Esophagus (tissue), 2 donors: ENCODE measurements at regions not wholly inside any gene's neighbourhood (a gene's known extent, or its start where the extent isn't known, plus 50 kb on each side); places are given as distances from the start of the nearest gene placed in this dataset.

ENCODE experiments used
- H3K27ac ChIP-seq, 2 donors: one replicate each; pipeline ENCODE4 v1.5.1; 2013; ENCODE audit warnings: low read depth in 2 of 2, mild to moderate bottlenecking in 2 of 2, inconsistent platforms in 1 of 2, low read length in 1 of 2, moderate library complexity in 1 of 2
- H3K27me3 ChIP-seq, 2 donors: one replicate each; pipeline ENCODE4 v1.6.1; 2013; ENCODE audit warnings: low read length in 2 of 2, control low read depth in 1 of 2, mild to moderate bottlenecking in 1 of 2; ENCODE audit not compliant: insufficient read depth in 2 of 2, control insufficient read depth in 1 of 2
- H3K36me3 ChIP-seq, 2 donors: one replicate each; pipeline ENCODE4 v1.6.1; 2013; ENCODE audit warnings: low read length in 1 of 2; ENCODE audit not compliant: control insufficient read depth in 2 of 2, insufficient read depth in 2 of 2
- H3K4me1 ChIP-seq, 2 donors: one replicate each; pipeline ENCODE4 v1.6.1; 2013; ENCODE audit warnings: low read length in 1 of 2; ENCODE audit not compliant: control insufficient read depth in 2 of 2, insufficient read depth in 2 of 2
- H3K4me3 ChIP-seq, 2 donors: one replicate each; pipeline ENCODE4 v1.5.1; 2013; ENCODE audit warnings: low read length in 2 of 2, mild to moderate bottlenecking in 2 of 2, low read depth in 1 of 2, moderate library complexity in 1 of 2
- H3K9me3 ChIP-seq, 2 donors: one replicate each; pipeline ENCODE4 v1.6.1; 2013; ENCODE audit warnings: mild to moderate bottlenecking in 2 of 2, low read depth in 1 of 2, low read length in 1 of 2, moderate library complexity in 1 of 2; ENCODE audit not compliant: control insufficient read depth in 2 of 2, insufficient read depth in 1 of 2
- WGBS, 2 donors: extraction: QIAGEN DNeasy Blood & Tissue Kit; methylation state at CpG; one replicate each; pipeline ENCODE4 v1.1.7; 2013; 5-methylcytosine and 5-hydroxymethylcytosine counted together
- donor health status: healthy with polysubstance abuse.
- donor health status: Bipolar disorder and iron deficiency.

GRCh38 chr6:76803038-76803580 is 660.2 kb downstream of the HTR1B start:
- 81 to 92% methylated on average over 5 of the region's 5 CpGs for WGBS, 2 donors
- H3K4me1 ChIP-seq = no peaks in the 10 kb centered on the region
- no peak overlapping the region for H3K4me3 ChIP-seq
- no peaks in the 10 kb centered on the region for H3K27me3 ChIP-seq
- H3K9me3 ChIP-seq = peaks cover 0 to 6% of the 10 kb centered on the region in 2 donors
- no peak overlapping the region for H3K27ac ChIP-seq
- no peaks in the 10 kb centered on the region for H3K36me3 ChIP-seq

- Histone ChIP-seq H3K27me3 (no peaks in the 10 kb centered on the region), H3K9me3 (no peaks in the 10 kb centered on the region), H3K27ac (no peak overlapping the region), H3K36me3 (no peaks in the 10 kb centered on the region), H3K4me1 (no peaks in the 10 kb centered on the region), H3K4me3 (no peak overlapping the region)
- 67 to 95% methylated on average over 1 of the region's 1 CpG for WGBS, 2 donors
Measured at GRCh38 chr6:76792394-76792793, 670.9 kb downstream of the HTR1B start.

GRCh38 chr6:76790881-76791280 is 672.4 kb downstream of the HTR1B start:
- H3K9me3 ChIP-seq = no peaks in the 10 kb centered on the region
- H3K4me3 ChIP-seq = no peak overlapping the region
- H3K27ac ChIP-seq = no peak overlapping the region
- H3K36me3 ChIP-seq = no peaks in the 10 kb centered on the region
- no peaks in the 10 kb centered on the region for H3K4me1 ChIP-seq
- H3K27me3 ChIP-seq = no peaks in the 10 kb centered on the region

- WGBS, 2 donors = 69 to 76% methylated on average over 4 of the region's 4 CpGs
- no peaks in the 10 kb centered on the region for H3K36me3 ChIP-seq
- H3K4me1 ChIP-seq = no peaks in the 10 kb centered on the region
- H3K27ac ChIP-seq = no peak overlapping the region
- H3K27me3 ChIP-seq = no peaks in the 10 kb centered on the region
- no peaks in the 10 kb centered on the region for H3K9me3 ChIP-seq
- H3K4me3 ChIP-seq = no peak overlapping the region
Measured at GRCh38 chr6:76790045-76790796, 673.1 kb downstream of the HTR1B start.

- no peak overlapping the region for H3K27ac ChIP-seq
Measured at GRCh38 chr6:76789580-76789979, 673.7 kb downstream of the HTR1B start.

GRCh38 chr6:76788155-76788554 is 675.1 kb downstream of the HTR1B start:
- no peak overlapping the region for H3K27ac ChIP-seq
- no peaks in the 10 kb centered on the region for H3K36me3 ChIP-seq
- H3K4me3 ChIP-seq = no peak overlapping the region
- H3K27me3 ChIP-seq = no peaks in the 10 kb centered on the region
- no peaks in the 10 kb centered on the region for H3K9me3 ChIP-seq
- H3K4me1 ChIP-seq = no peaks in the 10 kb centered on the region

More at GRCh38 chr6:76789580-76789979, 673.7 kb downstream of the HTR1B start:
- 72 to 76% methylated on average over 3 of the region's 3 CpGs for WGBS, 2 donors
- H3K4me1 ChIP-seq = no peaks in the 10 kb centered on the region
- no peak overlapping the region for H3K4me3 ChIP-seq
- no peaks in the 10 kb centered on the region for H3K36me3 ChIP-seq
- no peaks in the 10 kb centered on the region for H3K27me3 ChIP-seq
- H3K9me3 ChIP-seq = no peaks in the 10 kb centered on the region

- Histone ChIP-seq H3K4me1 (no peaks in the 10 kb centered on the region), H3K27me3 (no peaks in the 10 kb centered on the region), H3K4me3 (no peak overlapping the region), H3K9me3 (no peaks in the 10 kb centered on the region), H3K27ac (no peak overlapping the region), H3K36me3 (no peaks in the 10 kb centered on the region)
Measured at GRCh38 chr6:76779068-76779467, 684.2 kb downstream of the HTR1B start.

GRCh38 chr6:76776876-76777275 is 686.4 kb downstream of the HTR1B start:
- Histone ChIP-seq H3K4me3 (no peak overlapping the region), H3K27me3 (no peaks in the 10 kb centered on the region), H3K27ac (no peak overlapping the region), H3K36me3 (no peaks in the 10 kb centered on the region), H3K4me1 (no peaks in the 10 kb centered on the region), H3K9me3 (no peaks in the 10 kb centered on the region)
- 55 to 67% methylated on average over 1 of the region's 1 CpG for WGBS, 2 donors

- Histone ChIP-seq H3K36me3 (no peaks in the 10 kb centered on the region), H3K9me3 (no peaks in the 10 kb centered on the region), H3K27me3 (no peaks in the 10 kb centered on the region), H3K27ac (no peak overlapping the region), H3K4me3 (no peak overlapping the region), H3K4me1 (no peaks in the 10 kb centered on the region)
- 37 to 48% methylated on average over 6 of the region's 6 CpGs for WGBS, 2 donors
Measured at GRCh38 chr6:76774781-76775384, 688.4 kb downstream of the HTR1B start.

- Histone ChIP-seq H3K4me3 (no peak overlapping the region), H3K36me3 (no peaks in the 10 kb centered on the region), H3K4me1 (no peaks in the 10 kb centered on the region), H3K27ac (no peak overlapping the region), H3K27me3 (no peaks in the 10 kb centered on the region), H3K9me3 (no peaks in the 10 kb centered on the region)
- WGBS, 2 donors = 29 to 37% methylated on average over 2 of the region's 2 CpGs
Measured at GRCh38 chr6:76772951-76773350, 690.3 kb downstream of the HTR1B start.
